ENCODE measurements at regions not wholly inside any gene's neighbourhood (a gene's known extent, or its start where the extent isn't known, plus 50 kb on each side); places are given as distances from the start of the nearest gene placed in this dataset.
"Not testable (repeated sequence)": the region's sequence is repeated elsewhere in the genome, so short reads cannot be mapped to it uniquely, and the experiment has no call there.

DNA sequence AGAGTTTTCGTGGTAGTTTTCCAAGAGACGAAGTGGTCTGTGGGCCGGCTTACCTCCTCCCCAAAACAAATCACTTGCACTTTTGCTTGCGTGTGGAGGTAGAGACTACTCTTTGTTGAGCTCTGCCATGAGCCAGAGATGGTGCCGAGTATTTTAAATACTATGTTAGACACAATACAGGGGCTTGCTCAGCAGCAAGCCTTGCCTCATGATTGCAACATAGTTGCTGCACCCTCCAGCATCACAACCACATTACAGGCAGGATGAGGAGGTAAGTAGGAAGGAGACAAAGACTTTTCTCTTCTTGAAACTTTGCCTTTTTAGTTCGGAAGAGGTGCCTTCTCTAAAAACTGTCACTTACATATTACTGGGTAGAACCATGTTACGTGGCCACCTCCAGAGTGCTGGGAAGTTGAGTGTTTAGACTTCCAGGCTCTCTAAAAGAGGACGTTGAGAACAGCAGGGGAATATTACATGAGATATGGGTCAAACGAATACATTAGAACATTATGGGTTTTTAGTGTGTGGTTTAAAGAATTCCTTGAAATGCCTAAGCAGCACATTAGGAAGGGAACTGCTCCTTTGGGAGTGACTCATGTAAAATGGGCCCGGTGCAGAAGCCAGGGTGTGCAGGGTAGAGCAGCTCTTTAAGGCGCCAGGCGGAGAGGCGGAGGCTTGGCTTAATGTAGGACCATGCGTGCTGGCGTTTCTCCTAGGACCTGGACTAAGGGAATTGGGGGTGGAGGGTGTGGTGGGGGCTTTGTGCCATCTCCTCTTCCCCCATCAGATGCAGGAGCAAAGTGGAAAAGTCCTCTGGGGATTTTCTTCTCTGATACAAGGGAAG, 110.6 kb upstream of the PRMT8 start:
- no peak overlapping the region for H3K27ac ChIP-seq (ENCODE audit: poor library complexity, severe bottlenecking)
- H3K4me1 ChIP-seq (ENCODE audit: insufficient read depth, poor library complexity, severe bottlenecking): no peaks in the 10 kb centered on the region
- DNase-seq (ENCODE audit: low spot score): no peak
- no peaks in the 10 kb centered on the region for H3K36me3 ChIP-seq (ENCODE audit: low read depth)
- TF ChIP-seq, protein P1, sequence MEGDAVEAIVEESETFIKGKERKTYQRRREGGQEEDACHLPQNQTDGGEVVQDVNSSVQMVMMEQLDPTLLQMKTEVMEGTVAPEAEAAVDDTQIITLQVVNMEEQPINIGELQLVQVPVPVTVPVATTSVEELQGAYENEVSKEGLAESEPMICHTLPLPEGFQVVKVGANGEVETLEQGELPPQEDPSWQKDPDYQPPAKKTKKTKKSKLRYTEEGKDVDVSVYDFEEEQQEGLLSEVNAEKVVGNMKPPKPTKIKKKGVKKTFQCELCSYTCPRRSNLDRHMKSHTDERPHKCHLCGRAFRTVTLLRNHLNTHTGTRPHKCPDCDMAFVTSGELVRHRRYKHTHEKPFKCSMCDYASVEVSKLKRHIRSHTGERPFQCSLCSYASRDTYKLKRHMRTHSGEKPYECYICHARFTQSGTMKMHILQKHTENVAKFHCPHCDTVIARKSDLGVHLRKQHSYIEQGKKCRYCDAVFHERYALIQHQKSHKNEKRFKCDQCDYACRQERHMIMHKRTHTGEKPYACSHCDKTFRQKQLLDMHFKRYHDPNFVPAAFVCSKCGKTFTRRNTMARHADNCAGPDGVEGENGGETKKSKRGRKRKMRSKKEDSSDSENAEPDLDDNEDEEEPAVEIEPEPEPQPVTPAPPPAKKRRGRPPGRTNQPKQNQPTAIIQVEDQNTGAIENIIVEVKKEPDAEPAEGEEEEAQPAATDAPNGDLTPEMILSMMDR (IDR thresholded peaks at IDR 0.05; ENCODE audit: poor library complexity, severe bottlenecking): no peak
- H3K4me3 ChIP-seq (ENCODE audit: severe bottlenecking): no peak overlapping the region
- no peaks in the 10 kb centered on the region for H3K27me3 ChIP-seq (ENCODE audit: insufficient read depth, poor library complexity, severe bottlenecking)
- no peak for ATAC-seq (ENCODE audit: low read depth)
- H3K9me3 ChIP-seq (ENCODE audit: severe bottlenecking): no peaks in the 10 kb centered on the region

GRCh38 chr12:3381059-3382047, 109.7 kb upstream of the PRMT8 start:
- ATAC-seq (ENCODE audit: low read depth): no peak
- TF ChIP-seq, protein P1 (IDR thresholded peaks at IDR 0.05; ENCODE audit: poor library complexity, severe bottlenecking): no peak

DNA sequence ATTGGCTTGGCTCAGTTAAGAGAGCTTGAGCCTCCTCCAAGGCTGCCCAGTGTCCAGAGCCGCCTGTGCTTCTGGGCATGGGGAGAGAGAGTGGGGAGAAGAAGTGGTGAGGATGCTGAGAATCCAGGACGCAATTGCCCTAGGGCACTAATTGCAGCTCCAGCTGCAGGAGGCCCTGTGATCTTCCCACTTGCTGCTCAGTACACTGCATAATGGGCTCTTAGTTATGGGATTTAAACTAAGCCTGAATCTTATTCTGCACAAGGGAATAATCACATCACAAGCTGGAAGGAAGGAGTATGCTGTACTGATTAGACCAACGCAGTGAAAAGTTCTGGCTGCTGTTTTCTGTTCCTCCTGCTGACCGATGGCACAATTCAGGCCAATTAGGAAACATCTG, 101.0 kb upstream of the PRMT8 start:
- DNase-seq (ENCODE audit: low spot score) (no peak), ATAC-seq (ENCODE audit: low read depth) (no peak)
- no peaks in the 10 kb centered on the region for H3K36me3 ChIP-seq (ENCODE audit: low read depth)
- no peaks in the 10 kb centered on the region for H3K4me1 ChIP-seq (ENCODE audit: insufficient read depth, poor library complexity, severe bottlenecking)
- no peaks in the 10 kb centered on the region for H3K27me3 ChIP-seq (ENCODE audit: insufficient read depth, poor library complexity, severe bottlenecking)
- no peak overlapping the region for H3K27ac ChIP-seq (ENCODE audit: poor library complexity, severe bottlenecking)
- no peaks in the 10 kb centered on the region for H3K9me3 ChIP-seq (ENCODE audit: severe bottlenecking)
- no peak overlapping the region for H3K4me3 ChIP-seq (ENCODE audit: severe bottlenecking)
- TF ChIP-seq, protein P1 (IDR thresholded peaks at IDR 0.05; ENCODE audit: poor library complexity, severe bottlenecking): no peak

More at GRCh38 chr12:3381059-3382047, 109.7 kb upstream of the PRMT8 start:
- Histone ChIP-seq H3K4me3 (ENCODE audit: severe bottlenecking) (no peak overlapping the region), H3K27me3 (ENCODE audit: insufficient read depth, poor library complexity, severe bottlenecking) (no peaks in the 10 kb centered on the region), H3K9me3 (ENCODE audit: severe bottlenecking) (no peaks in the 10 kb centered on the region), H3K4me1 (ENCODE audit: insufficient read depth, poor library complexity, severe bottlenecking) (no peaks in the 10 kb centered on the region), H3K27ac (ENCODE audit: poor library complexity, severe bottlenecking) (no peak overlapping the region), H3K36me3 (ENCODE audit: low read depth) (no peaks in the 10 kb centered on the region)
- DNase-seq (ENCODE audit: low spot score): no peak

DNA sequence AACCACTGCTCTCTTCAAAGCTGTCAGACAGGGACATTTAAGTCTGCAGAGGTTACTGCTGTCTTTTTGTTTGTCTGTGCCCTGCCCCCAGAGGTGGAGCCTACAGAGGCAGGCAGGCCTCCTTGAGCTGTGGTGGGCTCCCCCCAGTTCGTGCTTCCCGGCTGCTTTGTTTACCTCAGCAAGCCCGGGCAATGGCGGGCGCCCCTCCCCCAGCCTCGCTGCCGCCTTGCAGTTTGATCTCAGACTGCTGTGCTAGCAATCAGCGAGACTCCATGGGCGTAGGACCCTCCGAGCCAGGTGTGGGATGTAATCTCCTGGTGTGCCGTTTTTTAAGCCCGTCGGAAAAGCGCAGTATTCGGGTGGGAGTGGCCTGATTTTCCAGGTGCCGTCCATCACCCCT, 93.4 kb upstream of the PRMT8 start:
- ATAC-seq (ENCODE audit: low read depth); H3K27ac ChIP-seq (ENCODE audit: poor library complexity, severe bottlenecking); DNase-seq (ENCODE audit: low spot score); H3K4me3 ChIP-seq (ENCODE audit: severe bottlenecking); H3K4me1 ChIP-seq (ENCODE audit: insufficient read depth, poor library complexity, severe bottlenecking); H3K9me3 ChIP-seq (ENCODE audit: severe bottlenecking); H3K36me3 ChIP-seq (ENCODE audit: low read depth): not testable (repeated sequence)
- H3K27me3 ChIP-seq (ENCODE audit: insufficient read depth, poor library complexity, severe bottlenecking): peaks cover 14% of the 10 kb centered on the region

- no peak for ATAC-seq (ENCODE audit: low read depth)
- H3K27ac ChIP-seq (ENCODE audit: poor library complexity, severe bottlenecking): no peak overlapping the region
- TF ChIP-seq, protein P1 (IDR thresholded peaks at IDR 0.05; ENCODE audit: poor library complexity, severe bottlenecking): no peak
- DNase-seq (ENCODE audit: low spot score): no peak
- H3K36me3 ChIP-seq (ENCODE audit: low read depth): no peaks in the 10 kb centered on the region
- H3K4me3 ChIP-seq (ENCODE audit: severe bottlenecking): no peak overlapping the region
- H3K27me3 ChIP-seq (ENCODE audit: insufficient read depth, poor library complexity, severe bottlenecking): peaks cover 14% of the 10 kb centered on the region
- no peaks in the 10 kb centered on the region for H3K9me3 ChIP-seq (ENCODE audit: severe bottlenecking)
- no peaks in the 10 kb centered on the region for H3K4me1 ChIP-seq (ENCODE audit: insufficient read depth, poor library complexity, severe bottlenecking)
Observed at GRCh38 chr12:3398196-3398789, 92.7 kb upstream of the PRMT8 start.

All from RWPE2 (cell line).